HG03095 (cell line): ENCODE measurements at regions not wholly inside any gene's neighbourhood (a gene's known extent, or its start where the extent isn't known, plus 50 kb on each side); places are given as distances from the start of the nearest gene placed in this dataset.

Experiments
- ATAC-seq: cut with Tn5 transposase; IDR thresholded peaks from one replicate; pipeline ENCODE4 v1.9.1; 2021; ENCODE audit warnings: moderate library complexity; ENCODE audit not compliant: unreplicated experiment

DNA sequence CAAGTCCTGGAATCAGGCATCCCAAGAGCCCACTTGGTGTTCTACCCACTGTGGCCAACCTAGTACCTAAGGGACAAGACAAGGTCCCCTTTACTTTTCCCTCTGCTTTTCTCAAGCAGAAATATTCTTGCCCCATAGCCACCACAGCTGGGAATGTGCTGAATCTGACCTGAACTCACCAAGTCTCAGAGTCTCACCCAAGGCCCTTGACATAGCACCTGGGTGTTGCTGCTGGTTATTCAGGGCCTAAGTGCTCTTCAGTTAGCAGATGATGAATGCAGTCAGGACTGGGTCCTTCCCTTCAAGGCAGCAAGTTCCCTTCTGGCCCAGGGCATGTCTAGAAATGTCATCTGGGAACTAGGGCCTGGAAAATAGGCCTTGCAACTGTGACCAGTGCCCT is 201.8 kb upstream of the SERP2 start:
- ATAC-seq = no peak

DNA sequence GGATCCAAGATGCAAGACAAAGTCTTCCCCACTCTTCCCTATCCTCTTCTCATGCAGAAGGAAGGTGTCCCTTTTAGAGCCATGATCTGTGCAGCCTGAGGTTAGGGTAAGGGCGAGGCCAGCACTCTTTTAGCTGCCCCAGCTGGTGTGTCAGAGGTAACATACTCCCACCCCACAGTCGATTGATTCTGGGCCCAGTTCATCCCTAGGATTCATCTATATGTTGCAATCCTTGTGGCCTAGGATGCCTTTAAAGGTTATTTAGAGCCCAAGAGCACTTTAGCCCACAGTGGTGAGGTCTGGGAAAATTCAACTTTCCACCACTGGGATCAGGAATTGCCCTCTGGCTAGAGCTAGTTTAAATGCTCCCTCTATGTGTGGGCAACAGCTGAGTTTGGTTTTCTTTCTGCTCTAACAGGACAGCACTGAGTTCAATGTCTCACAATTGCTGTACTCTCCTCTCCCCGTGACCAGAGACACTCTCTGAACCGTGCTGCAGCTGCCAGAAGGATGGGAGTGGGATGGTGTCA is 201.3 kb upstream of the SERP2 start:
- no peak for ATAC-seq

DNA sequence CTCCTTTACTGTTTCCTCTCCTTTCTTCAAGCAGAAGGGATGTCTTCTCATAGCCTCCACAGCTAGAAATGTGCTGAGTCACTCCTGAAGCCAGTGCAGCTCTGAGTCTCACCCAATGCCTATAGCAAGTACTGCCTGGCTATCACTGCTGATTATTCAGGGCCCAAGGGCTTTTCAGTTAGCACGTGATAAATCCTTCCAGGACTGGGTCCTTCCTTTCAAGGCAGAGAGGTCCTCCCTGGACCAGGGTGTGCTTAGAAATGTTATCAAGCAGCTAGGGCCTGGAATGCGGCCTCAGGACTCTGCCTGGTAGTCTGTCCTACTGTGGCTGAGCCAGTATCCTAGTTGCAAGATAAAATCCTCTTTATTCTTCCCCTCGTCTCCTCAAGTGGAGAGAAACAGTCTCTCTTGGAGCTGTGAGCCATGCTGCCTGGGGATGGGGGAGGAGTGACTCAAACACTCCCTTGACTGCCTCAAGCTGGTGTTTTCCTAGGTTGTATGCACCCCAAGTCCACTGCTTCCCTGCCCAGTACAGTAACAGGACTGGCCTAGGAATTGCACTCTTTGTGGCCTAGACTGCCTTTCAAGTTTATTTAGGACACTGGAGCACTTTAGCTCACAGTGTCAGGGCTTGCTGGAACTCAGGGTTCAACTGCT is 198.7 kb upstream of the SERP2 start:
- no peak for ATAC-seq

DNA sequence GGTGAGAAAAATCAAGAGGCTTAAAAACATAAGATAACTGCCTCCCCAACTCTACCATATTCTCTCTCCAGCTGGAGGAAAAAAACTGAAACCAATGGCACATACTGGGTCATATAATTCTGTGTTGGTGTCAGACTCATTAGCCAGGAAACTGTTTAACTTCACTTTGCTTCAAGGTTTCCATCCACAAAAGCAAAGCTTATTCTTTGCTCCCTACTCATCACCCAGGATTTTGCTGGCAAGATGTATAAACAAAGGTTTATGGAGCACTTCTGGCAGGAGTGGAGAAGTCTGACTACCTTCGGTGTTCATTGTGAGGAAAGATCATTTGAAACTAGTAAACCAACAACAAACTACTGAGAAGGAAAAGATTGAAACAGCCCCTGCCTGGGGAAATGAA is 197.5 kb upstream of the SERP2 start:
- no peak for ATAC-seq

DNA sequence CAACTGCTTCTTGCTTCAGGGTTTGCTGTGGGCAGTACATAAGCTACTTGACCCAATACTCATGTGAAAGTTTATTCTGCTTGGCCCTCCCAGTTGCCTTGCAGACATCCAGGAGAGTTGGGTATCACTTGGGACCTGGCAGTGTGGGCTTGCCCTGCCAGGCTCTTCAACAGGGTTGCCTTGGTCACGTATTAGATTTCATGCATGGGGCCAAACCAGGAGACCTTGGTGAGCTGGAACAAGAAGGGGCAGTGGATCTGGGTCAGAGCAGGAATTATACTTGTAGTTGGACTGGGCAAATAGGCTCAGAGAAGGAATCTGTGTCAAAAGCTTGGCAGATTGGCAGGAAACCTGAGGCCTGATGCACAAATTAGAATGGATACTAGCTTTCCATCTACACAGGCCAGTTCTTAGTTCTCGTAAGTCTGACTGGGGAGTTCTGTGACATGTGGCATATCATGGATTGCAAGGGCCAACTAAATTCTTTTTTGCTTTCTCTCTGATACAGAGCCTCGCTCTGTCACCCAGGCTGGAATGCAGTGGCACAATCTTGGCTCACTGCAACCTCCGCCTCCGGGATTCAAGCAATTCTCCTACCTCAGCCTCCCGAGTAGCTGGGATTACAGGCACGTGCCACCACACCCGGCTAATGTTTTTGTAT is 192.6 kb upstream of the SERP2 start:
- ATAC-seq = no peak

DNA sequence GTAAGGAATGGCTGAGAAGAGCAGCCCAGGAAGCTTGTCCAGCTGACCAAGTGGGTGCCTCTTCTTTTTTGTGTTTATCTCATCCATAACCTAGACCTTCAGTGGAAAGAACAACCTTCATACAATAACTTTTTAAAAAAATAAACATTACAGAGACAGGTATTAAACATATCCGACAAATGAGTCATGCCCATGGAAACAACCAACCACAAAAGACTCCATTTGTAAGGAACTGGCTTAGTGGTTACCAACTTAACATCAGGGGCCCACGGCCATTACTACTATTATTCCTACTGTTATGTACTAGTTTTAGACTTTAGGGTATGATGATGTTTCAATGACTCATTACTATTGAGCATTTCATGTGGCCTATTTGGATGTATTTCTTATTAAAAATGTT is 191.7 kb upstream of the SERP2 start:
- no peak for ATAC-seq

DNA sequence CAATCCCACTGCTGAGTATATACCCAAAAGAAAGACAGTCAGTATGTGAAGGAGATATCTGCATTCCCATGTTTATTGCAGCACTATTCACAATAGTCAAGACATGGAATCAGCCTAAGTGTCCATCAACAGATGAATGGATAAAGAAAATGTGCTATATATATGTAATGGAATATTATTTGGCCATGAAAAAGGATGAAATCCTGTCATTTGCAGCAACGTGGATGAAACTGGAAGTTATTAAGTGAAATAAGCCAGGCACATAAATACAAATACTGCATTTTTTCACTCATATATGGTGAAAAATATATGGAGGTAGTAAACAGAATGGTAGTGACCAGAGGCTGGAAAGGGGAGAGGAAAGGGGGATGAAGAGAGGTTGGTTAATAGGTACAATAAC is 188.9 kb upstream of the SERP2 start:
- ATAC-seq = no peak

DNA sequence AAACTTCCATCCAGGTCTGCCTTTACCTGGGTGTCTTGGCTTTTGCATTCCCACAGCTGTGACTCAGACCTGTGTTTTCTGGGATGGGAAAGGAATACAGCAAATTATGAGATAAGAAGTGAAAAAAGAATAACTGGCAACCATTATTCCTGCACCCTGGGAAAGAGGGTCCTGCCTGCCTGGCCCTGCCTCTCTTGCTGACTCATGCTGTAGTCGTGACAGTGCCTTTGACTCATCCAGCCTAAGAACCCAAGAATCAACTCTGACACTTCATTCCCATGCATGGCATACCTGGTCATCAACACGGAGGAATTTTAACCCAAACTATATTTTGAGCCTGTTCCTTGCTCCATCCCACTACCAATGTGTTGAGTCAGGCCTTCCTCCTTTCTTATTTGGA is 185.4 kb upstream of the SERP2 start:
- no peak for ATAC-seq

DNA sequence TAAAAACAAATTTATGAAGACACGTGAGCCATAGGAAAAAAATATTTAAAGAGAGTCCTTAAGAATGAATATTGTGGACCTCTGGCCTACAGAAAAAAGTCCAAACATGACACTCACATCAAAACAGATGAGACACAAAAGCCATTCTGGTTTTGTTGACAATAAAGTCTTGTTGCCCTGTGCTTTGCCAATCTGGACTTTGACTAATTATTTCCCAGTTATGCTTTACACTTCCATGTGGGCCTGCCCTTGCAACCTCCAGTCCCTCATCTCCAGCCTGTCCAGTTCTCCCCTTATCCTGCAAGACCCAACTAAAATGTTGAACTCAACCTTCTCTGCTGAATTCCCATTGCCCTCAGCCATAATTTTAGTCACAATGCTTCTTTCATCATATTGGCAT is 184.5 kb upstream of the SERP2 start:
- ATAC-seq = no peak

DNA sequence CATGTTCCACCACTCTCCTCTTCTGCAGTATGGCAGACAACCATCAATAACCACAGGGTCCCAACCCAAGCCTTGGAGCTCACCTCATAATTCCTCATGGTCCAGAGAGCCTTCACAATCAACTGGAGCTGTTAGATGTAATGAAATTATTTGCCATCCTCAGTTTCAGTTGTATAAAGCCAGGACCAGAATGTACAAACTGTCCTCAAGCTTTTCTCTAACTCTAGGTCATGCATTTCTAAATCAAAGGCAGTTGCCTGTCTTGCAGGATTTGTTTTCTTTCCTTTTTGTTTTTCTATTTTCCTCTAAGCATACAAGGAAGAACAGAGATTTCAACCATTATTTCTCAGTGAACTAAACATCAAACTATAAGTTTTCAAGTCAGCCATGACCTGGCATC is 182.5 kb upstream of the SERP2 start:
- no peak for ATAC-seq

DNA sequence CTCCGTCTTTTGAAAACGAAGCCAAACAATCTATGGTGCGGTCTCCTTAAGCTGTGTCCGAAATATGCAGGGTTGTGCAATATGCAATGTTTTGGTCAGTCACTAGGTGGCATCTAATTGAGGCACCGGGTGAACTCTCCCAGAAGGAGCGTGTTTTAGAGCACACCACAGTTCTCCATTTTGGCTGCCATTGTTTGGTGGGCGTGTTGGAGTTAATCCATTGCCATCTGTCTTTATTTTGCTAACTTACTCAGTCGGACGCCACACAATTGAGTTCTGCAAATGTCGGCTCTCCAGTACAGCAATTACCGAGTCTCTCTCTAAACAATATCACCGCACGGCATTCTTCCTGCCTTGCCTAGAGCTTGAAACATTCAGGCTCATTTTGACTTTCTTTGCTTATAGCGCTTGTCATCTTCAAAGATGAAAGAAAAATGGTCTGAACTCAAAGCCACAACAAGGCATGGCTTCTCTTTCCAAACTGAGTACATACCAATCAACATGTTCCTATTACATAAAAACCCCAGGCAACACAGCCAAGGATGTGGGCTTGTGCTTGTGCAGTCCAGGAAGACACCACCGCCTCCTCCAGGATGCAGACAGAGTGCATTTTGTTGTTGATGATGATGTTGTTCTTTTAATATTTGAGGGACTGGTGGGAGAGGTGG is 182.0 kb upstream of the SERP2 start:
- no peak for ATAC-seq

DNA sequence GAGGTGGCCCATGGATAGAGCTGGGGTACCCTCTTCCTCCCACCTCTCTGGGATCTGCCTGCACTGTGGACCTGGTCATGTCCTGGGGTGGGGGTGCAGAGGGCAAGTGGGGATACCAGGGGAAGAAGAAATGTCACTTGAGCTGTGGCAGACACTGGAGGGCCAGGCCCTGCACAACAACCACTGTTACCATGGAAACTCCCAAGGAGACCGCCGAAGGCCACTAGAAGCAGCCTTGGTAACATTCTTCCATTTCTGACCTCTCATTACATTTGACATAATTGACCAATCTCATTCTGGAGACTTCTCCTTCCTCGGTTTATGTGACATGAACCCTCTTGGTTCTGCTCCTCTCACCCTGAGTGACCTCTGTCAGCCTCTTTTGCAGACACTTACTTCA is 179.9 kb upstream of the SERP2 start:
- ATAC-seq = no peak

DNA sequence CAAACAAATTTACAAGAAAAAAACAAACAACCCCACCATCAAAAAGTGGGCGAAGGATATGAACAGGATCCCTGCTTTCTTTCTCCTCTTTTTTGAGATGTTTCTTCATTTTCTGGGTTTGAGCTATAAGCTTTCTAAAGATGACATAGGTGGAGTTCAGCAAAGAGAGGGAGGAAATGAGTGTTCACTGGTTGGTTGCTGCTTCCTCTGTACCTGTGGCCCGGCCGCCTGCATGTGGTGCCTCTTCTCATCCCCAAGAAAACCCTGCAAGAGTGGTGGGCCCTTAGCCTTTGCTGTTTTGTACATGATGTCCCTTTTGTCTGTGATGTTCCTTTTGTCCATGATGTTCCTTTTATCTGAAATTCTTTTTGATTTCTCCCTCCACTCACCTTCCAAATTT is 178.4 kb upstream of the SERP2 start:
- ATAC-seq = no peak

DNA sequence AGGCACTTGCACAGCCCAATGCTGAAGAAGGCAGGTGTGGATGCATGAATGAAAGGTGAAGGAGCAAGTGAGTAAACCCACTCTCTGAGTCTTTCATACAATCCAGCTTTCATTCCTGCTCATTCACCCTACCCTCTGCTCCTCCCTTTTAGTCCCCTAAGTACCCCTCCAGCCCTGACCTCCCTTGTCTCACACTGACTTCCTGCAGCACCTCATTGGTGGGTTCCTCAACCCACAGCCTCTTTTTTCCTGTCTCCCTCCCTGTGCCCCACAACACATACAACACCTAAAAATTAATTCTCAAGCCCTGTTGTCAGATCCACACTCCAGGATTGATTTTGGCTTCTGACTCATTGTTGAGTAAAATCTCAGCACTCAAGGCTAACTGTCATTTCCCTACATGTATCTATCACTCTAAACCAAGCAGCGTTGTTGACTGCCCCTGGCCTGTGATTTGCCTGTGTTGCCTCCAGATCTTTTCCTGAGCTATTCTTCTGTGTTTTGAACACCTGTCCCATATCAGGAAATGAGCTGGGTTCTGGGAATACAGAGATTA is 177.3 kb upstream of the SERP2 start:
- no peak for ATAC-seq

DNA sequence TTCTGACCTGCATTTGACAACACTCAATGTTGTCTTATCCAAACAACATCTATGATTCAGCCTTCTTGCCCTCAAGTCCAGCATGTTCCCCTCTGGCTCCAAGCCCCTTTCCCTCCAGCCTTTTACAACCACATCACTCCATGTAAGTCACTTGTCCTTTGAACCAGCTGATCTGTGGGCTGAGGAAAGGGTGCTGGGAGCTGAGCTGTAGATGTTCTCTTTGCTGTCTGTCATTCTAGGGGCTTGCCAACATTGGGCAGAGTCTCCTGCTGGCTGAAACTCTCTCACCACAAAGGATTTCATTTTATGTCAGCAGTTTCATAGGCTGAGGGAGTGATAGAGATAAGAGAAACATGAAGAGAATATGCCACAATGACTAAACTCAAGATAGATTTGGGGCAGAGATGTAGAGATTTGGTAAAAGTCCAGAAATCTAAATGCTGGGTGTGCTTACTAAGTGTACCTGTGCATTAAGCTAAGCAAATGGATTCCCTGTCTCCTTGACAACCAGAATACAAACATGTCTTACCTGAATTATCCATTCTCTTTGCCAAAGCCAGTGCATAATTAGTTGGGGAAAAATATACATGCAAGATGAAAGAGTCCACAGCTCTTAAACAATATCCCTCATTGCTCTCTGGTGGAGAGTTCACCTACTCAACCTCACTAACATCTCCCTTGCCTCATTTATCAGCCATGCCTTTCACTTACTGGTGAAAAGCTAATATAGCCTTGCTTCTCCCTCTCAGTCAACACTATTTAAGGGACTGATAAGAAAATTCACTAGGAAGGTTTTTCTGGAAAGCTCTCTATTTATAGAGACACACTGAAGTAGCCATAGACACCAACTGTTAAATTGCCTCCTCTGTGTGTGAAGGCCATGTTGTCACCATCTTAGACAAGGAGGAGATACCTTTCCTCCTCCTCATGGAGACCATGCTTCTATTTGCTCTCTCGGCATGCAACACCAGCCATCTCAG is 175.5 kb upstream of the SERP2 start:
- peak; percentile 83 for ATAC-seq

DNA sequence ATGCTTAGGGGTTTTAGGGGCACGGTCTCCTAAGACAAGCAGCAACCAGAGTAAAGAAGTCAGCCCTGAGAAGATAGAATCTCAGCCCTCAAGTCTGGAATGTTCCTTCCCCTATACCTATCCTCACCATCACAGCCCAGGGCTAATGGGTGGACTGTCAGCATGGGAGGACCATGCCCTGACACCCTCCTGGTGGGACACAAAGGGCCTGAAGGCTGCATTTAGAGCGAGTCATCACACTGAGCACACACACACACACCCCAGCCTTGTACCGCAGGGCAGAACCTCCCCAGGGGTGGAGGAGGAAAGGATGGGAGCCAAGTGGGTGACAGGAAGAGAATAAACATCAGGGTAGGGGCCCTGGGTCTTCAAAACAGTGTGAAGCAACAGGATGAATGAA is 174.8 kb upstream of the SERP2 start:
- ATAC-seq = no peak

DNA sequence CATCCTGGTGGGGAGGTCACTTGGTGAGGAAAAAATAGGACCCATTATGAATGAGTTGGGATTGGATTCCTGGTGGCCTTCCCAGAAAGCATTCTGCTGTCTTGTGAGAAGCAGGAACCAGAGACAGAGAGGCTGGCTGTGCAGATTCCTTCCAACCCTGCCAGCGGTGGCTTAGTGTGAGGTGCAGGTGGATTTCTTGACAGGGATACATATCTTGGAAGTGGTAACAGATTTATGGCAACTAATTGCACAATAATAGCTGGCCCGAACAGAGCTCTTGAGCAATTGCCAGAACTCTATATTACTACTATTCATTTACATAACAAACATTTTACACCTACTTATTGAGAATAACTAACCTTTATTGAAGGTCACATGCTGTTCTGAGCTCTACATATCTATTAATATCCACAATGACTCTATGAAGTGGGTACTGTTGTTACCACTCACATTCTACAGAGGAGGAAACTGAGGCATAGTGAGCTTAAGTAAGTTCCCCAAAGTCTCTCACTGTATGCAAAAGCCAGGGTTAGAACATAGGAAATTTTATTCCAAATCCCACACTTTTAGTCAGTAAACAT is 173.9 kb upstream of the SERP2 start:
- ATAC-seq = no peak

DNA sequence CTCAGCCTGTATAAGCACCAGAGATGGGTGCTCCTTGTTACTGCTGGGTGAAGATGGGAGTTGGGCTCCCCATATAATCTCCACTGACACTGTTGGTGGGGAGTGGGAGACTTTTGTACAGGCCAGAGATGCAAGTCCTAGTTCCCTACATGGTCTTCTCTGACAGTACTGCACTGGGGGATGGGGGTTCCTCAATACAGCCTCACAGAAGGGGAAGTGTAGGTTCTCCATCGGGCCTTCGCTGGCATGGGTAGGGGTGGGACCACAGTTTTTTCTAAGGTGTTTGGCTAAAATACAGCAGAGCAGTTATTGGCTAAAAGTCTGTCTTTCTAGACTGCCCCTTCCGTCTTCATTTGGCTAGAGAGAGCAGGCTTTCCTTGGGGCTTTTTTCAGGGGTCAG is 167.2 kb upstream of the SERP2 start:
- ATAC-seq = no peak

DNA sequence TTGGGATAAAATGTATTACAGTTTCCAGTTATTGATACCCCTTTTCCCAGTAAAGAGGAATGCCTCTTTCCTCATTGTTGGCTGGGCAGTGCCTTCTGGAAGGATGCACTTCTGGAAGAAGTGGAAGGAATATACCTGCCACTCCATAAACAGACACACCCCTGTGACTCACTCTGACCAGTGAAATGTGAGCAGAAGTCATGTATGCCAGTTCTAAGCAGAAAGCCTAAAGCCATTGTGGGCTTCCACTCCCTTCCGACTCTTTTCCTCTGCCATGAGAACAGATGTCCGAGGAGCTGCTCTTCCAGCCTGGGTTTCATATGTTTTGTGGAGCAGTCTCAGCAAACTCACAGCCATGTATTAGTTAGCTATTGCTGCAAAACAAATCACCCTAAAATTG is 166.1 kb upstream of the SERP2 start:
- ATAC-seq = no peak

DNA sequence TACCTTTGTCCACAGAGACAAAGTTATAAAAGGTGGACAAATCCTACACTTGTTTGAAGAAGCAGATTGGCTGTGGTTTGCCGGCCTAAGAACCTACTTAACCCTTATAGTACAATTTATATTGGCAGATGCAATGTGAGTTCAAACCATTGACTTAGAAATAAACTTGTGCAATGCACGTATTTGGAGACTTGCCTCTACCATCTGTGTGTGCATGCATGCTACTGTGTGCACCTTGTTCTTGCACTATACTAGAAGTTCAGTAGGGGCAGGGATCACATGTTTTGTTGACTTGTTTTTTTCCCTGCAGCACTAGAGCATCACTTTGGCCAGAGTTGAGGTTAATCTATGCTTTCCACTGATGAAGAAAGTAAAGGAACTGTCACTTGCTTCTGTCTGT is 163.1 kb upstream of the SERP2 start:
- ATAC-seq = no peak
